DMS114 treated with DMSO at 0.1 percent for 48 hours (cell line): ENCODE measurements at regions not wholly inside any gene's neighbourhood (a gene's known extent, or its start where the extent isn't known, plus 50 kb on each side); places are given as distances from the start of the nearest gene placed in this dataset.

Source experiments
- DNase-seq: peaks from one replicate; lab custom pipeline; 2025; ENCODE audit not compliant: unreplicated experiment; lab: John Stamatoyannopoulos, UW

DNA sequence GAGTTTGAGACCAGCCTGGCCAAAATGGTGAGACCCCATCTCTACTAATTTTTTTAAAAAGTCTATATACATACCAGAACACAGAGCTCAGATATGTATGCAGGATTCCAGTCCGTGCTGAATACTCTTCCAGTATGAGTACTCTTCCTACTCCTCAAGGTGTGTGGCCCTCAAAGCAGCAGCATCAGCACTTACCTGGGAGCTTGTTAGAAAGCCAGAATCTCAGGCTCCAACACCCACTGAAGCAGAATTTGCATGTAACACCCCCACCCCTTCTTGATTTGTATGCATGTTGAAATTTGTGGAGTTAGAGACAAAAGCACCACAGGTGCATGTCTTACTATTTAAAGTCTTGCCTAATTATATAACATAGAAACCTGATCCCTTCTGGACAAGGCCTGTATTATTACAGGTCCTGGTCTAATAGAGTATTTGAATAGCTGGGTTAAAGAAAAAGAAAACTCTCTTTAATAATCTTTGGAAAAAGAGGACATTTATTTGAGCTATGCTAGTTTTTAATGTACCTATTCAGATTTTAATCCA lies 50.3 kb upstream of the NFE2L2 start:
- DNase-seq = no peak

DNA sequence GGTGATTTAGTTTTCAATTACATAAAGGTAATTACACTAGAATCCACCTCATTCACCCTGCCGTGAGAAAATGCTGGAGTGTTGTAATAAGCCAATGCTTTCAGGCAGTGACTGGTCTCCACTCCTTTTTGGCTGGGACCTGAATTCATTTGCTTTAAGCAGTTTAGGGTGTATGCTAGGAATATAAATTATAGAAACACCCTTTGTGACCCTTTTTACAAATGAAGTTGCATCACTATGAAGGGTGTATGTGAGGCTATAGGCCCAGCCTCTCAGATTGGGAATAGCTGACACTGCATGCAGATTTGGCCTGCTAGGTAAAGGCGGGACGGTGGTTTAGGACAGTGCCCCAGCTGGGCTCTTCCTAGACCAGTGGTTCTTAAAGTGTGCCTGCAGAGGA lies 50.8 kb upstream of the NFE2L2 start:
- no peak for DNase-seq

DNA sequence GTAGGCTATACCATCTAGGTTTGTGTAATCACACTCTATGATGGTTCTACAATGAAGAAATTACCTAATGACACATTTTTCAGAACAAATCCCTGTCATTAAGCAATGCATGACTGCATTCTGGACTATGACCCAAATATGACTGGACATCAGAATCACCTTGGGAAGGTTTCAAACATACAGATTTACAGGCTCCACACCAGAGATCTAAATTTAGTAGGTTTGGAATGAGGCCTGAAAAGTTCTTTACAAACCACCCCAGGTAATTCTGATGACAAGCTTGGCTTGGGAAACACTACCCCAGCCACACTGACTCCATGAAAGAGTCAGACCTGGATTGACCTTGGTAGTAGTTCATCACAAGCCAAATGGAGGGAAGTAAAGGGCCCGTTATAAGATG lies 52.2 kb upstream of the NFE2L2 start:
- DNase-seq = no peak

DNA sequence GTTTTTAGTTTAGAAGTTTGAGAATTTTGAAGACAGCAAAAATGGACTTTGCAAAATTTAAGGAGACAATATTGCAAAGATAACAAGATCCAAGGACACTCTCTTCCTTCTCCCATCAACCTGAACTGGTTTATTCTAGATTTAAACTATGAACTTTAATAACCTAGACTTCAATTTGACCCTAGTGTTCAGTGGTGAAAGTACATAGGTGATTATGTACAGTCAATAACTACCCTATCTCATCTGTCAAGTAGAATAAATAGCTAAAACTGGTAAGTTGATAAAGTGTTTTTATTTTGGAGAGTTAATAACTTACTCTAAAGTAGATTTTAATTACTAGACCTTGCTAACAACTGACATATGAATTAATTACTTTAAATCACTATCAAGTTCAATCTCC lies 52.9 kb upstream of the NFE2L2 start:
- no peak for DNase-seq

GRCh38 chr2:177317857-177318256 lies 53.3 kb upstream of the NFE2L2 start:
- DNase-seq = no peak

DNA sequence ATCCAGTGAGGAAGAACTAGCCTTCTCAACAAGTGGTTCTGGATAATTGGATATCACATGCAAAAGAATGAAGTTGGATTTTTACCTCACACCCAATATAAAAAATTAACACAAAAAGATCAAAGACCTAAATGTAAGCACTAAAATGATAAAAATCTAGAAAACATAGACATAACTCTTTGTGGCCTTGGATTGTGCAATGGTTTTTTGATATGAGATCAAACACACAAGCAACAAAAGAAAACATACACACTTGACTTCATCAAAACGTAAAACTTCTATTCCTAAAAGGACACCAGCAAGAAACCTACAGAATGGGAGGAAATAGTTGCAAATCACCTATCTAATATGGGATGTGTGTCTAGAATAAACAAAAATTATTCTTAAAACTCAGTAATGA lies 54.1 kb upstream of the NFE2L2 start:
- no peak for DNase-seq

DNA sequence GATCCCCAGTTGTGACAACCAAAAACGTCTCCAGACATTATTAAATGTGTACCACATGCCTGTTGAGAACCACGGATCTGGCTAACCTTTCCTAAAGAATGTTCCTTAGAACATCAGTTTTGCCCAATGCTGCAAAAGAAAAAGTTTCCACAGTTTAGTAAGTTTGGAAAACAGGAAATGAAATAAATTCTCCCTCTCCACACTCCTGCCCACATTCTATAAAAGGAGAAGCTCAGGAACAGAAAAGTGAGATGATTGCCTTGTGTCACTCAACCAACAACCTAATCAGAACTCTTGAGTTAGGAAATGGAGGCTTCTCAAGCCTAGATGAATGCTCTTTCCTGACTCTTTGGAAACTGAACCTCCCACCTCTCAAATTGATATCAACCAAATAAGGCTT lies 56.1 kb upstream of the NFE2L2 start:
- DNase-seq = no peak

DNA sequence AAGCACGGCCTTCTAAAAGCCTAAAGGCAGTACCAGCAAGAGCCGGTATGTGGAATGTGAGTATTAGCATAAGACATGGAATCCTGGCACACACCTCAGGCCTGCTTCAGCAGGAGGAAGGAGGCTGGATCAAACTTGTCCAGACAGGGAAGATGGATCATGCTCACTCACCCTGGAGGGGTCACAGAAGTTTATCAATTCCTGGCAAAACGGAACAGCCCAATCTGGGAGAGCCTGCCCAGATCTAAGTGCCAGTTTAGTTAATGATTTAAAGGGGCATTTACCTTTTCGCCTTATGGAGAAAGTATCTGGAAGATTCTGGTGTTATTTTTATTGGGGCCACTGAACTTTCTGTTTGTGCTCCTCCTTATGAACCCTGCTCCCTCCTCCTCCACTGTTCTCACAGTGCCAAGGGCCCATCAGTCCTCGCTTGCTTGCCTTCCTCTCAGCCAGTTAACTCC lies 58.3 kb upstream of the NFE2L2 start:
- no peak for DNase-seq

- no peak for DNase-seq
These were observed 60.3 kb upstream of the NFE2L2 start for GRCh38 chr2:177324797-177325196.

DNA sequence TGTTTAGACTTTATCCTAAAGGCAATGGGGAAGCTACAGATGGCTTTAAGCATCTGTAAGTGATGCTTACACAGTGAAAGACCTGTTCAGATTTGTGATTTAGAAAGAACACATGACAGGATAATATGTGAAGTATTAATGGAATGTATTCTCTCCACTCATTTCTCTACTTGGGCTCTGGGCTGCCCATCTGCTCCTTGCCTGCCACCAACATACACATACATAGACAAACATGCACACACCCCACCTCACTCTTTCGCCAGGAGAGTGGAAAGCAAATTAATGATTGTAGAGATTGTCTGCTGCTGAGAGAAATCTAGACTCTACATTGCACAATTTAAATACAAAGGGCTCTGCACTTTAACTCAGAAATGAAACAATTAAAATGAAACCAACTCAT lies 61.0 kb upstream of the NFE2L2 start:
- no peak for DNase-seq

- no peak for DNase-seq
These were observed 61.5 kb upstream of the NFE2L2 start for GRCh38 chr2:177326005-177326404.

- DNase-seq = no peak
These were observed 62.1 kb upstream of the NFE2L2 start for GRCh38 chr2:177326591-177326990.

DNA sequence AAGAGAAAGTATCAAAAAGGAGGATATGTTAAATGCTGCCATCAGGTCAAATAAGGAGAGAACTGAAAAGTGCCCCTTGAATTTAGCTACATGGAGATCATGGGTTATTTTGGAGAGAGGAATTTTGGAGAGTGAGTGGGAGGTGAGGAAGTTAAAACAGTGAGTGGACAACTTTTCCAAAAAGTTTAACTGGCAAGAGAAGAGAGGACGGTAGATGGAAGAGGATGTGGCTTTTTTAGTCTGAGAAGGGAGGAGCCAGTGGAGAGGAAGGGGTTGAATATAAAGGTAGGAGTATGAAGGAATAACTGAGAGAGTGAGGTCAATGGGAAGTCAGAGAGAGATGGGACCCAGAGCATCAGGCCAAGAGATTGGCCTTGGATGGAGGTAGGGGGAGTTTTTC lies 62.5 kb upstream of the NFE2L2 start:
- no peak for DNase-seq

DNA sequence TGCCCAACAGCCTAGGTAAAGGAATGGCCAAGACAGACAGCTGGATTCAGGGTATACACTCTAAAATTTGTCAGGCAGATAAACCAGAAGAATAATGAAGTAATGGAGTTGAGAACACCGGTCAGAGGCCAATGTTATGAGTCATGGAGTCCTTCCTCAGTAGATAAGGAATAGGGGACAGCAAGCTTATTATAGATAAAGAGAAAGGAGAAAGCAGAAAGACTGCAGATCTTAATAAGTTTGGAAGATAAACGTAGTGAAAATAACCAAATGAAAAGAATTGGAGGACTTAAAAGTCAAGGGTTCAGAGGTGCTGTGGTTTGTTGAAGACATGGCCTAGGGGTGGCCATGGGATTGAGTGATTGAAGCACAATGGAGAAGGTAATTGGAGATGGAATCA lies 63.5 kb upstream of the NFE2L2 start:
- no peak for DNase-seq

DNA sequence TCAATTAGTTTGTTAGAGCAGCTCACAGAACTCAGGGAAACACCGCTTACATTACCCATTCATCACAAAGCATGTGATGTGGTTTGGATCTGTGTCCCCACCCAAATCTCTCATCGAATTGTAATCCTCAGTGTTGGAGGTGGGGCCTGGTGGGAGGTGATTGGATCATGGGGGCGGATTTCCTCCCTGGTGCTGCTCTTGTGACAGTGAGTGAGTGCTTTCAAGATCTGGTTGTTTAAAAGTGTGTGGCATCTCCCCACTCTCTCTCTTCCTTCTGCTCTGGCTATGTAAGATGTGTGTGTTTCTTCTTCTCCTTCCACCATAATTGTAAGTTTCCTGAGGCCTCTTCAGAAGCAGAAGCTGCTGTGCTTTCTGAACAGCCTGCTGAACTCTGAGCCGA lies 63.5 kb upstream of the AGPS start:
- no peak for DNase-seq

GRCh38 chr2:177331466-177331997 lies 61.0 kb upstream of the AGPS start:
- no peak for DNase-seq

DNA sequence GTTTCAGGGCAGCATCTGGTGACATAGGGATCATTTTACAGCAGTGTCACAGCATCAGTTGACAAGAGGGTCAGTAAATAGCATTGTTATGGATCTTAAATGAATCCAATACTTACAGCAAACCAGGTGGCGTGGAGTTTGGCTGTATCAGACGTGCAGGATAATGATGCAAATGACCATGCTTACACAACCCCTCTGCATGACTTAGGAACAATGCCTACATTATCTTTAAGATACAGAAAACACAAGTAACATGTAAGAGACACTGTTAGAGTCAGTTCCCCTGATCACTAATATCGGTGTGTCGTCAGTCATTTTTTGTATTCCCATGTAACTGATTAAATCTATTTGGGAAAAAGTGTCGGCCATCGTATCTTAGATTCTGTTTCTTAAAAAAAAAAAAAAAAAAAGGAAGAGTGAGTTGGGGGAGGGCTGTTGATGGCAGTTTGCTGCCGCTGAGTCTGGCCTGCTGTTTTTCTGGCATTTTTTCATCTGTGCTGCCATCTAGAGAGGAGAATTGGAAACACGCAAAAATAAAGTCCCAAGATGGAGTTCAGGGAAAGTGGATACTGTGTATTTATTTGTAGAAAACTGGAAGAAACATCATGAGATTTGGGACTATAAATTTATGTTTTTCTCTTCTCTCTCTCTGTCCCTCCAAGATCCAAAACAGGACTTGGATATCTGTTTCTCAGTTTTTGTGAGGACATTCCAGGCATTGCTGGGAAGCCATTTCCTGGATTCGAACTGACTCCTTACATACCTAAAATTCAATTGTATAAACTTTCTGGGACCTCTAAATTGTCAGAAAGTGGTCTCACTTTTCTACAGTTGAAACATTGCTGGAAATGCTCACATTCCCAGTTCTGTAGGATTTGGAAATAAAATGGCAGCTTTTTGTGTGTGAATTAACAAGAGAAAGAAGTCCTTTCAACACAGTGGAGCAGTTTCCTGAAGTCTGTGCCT lies 60.3 kb upstream of the AGPS start:
- DNase-seq = peak; percentile 61

DNA sequence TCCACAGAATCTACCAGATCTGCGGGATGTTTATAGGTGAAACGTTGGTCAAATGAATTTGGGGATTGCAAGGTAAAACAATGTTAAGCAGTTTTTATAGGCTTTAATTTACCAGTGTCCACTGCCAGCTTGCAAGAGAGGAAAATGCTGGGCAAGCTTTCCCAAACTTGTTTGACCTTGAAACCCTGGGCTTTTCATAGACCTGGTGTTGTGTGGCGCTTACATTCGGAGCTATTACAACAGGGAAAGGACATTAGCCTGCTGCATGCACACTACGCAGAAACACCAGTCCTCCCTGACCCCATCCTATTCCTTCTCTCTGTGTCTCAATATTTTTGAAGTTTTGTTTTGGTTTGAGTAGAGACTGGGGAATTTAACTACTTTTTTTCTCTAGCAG lies 59.6 kb upstream of the AGPS start:
- no peak for DNase-seq

- DNase-seq = peak; percentile 35
These were observed 57.5 kb upstream of the AGPS start for GRCh38 chr2:177334940-177335543.

- DNase-seq = no peak
These were observed 56.6 kb upstream of the AGPS start for GRCh38 chr2:177335917-177336450.

DNA sequence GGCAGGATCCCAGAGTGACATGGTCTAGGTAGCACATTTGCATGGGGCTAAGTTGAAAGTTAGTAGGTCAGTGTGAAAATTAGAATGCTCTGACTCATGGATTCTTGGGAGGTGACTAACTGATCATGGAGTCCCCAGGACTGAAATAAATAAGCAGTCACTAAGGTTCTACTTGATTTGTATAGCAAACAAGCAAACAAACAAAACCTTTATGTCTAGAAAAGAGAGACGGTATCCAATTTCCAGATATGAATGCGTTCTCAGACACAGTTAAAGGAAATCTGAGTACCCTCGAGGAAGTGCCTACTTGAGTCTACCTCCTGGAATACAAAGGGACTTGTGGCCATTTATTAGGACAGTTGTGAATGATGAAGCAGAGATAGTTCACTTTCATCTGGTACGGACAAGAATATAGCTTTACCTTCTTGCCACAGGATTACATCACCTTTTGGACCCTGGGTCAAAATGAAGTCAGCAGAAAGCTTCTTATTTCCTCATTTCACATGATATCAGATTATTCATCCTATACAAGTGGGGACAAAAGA lies 54.3 kb upstream of the AGPS start:
- no peak for DNase-seq
